ENCODE measurements at regions not wholly inside any gene's neighbourhood (a gene's known extent, or its start where the extent isn't known, plus 50 kb on each side); places are given as distances from the start of the nearest gene placed in this dataset.

DNA sequence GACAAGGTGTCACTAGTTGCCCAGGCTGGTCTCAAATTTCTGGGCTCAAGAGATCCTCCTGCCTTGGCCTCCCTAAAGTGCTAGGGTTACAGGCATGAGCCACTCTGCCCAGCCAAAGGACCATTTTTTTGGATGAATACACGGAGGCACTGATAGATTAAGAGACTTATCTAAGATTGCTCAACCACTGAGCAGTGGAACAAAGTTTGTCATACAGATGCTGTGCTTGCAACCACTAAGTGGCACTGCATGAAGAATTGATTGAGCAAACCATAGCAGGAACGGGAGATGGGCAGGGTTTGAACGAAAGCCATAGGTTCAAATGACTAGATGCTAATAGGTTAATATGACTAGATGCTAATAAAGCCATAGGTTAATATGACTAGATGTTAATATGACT, 61.1 kb downstream of the EBLN1 start:
- WGBS (ENCODE audit: insufficient coverage, low coverage, missing lambda C conversion rate): 6% methylated on average over 3 of the region's 3 CpGs
- CTCF ChIA-PET (ENCODE audit: low intra/inter-chr PET ratio): interaction anchor here (0.7 kb wide), 1 partner anchor 265 kb away, joined by 3 read pairs; no protein-coding TSS in a partner anchor
- BruUV-seq (replicated peaks): no TSS peak
- intact Hi-C loops (cut with micrococcal nuclease) (no loop called here), in situ Hi-C loops (cut with MboI) (no loop called here)
- no peak overlapping the region for H2AFZ ChIP-seq (ENCODE audit: low read depth, low read length)
- no peak overlapping the region for H3K4me3 ChIP-seq
- peaks cover 5 to 20% of the 10 kb centered on the region in 2 experiments; a peak in 3 of 5 replicates for H3K4me1 ChIP-seq (replicated peaks in 1 of 2; ENCODE audit: control insufficient read depth in 2 of 2, insufficient read depth in 2 of 2, low read length in 2 of 2)
- H3K27ac ChIP-seq (ENCODE audit: extremely low read depth, low read depth, low read length): no peak overlapping the region
- no peak for FAIRE-seq
- H3K9me3 ChIP-seq (replicated peaks; ENCODE audit: control insufficient read depth, insufficient read depth, low read depth, low read length): no peaks in the 10 kb centered on the region; the same call in 1 of the 2 replicates
- TF ChIP-seq, protein P1, sequence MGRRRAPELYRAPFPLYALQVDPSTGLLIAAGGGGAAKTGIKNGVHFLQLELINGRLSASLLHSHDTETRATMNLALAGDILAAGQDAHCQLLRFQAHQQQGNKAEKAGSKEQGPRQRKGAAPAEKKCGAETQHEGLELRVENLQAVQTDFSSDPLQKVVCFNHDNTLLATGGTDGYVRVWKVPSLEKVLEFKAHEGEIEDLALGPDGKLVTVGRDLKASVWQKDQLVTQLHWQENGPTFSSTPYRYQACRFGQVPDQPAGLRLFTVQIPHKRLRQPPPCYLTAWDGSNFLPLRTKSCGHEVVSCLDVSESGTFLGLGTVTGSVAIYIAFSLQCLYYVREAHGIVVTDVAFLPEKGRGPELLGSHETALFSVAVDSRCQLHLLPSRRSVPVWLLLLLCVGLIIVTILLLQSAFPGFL (CRISPR knock-in tag; IDR thresholded peaks at IDR 0.05): no peak
- TF ChIP-seq CEBPB (tag; IDR thresholded peaks at IDR 0.05) (peak; percentile 75), CEBPG (CRISPR knock-in tag; IDR thresholded peaks at IDR 0.05) (no peak), CEBPG (tag; conservative IDR thresholded peaks at IDR 0.05 in 1 of 2, IDR thresholded peaks at IDR 0.05 in 1 of 2) (peak; percentile 38 to 64; a peak in 3 of 4 replicates), ZKSCAN3 (CRISPR knock-in tag; IDR thresholded peaks at IDR 0.05) (no peak), ZNF23 (CRISPR knock-in tag; IDR thresholded peaks at IDR 0.05) (no peak), CC2D1A (IDR thresholded peaks at IDR 0.05) (no peak), SNIP1 (IDR thresholded peaks at IDR 0.05; ENCODE audit: low read depth) (no peak), NR2C1 (IDR thresholded peaks at IDR 0.05) (no peak), NR2C1 (tag; IDR thresholded peaks at IDR 0.05) (no peak), ZNF764 (CRISPR knock-in tag; IDR thresholded peaks at IDR 0.05; ENCODE audit: low read depth) (no peak)
- TF ChIP-seq, protein P2, sequence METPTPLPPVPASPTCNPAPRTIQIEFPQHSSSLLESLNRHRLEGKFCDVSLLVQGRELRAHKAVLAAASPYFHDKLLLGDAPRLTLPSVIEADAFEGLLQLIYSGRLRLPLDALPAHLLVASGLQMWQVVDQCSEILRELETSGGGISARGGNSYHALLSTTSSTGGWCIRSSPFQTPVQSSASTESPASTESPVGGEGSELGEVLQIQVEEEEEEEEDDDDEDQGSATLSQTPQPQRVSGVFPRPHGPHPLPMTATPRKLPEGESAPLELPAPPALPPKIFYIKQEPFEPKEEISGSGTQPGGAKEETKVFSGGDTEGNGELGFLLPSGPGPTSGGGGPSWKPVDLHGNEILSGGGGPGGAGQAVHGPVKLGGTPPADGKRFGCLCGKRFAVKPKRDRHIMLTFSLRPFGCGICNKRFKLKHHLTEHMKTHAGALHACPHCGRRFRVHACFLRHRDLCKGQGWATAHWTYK (CRISPR knock-in tag; IDR thresholded peaks at IDR 0.05): no peak
- TF ChIP-seq, protein P3, sequence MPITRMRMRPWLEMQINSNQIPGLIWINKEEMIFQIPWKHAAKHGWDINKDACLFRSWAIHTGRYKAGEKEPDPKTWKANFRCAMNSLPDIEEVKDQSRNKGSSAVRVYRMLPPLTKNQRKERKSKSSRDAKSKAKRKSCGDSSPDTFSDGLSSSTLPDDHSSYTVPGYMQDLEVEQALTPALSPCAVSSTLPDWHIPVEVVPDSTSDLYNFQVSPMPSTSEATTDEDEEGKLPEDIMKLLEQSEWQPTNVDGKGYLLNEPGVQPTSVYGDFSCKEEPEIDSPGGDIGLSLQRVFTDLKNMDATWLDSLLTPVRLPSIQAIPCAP (CRISPR knock-in tag; IDR thresholded peaks at IDR 0.05; ENCODE audit: borderline replicate concordance): no peak
- TF ChIP-seq, protein P4, sequence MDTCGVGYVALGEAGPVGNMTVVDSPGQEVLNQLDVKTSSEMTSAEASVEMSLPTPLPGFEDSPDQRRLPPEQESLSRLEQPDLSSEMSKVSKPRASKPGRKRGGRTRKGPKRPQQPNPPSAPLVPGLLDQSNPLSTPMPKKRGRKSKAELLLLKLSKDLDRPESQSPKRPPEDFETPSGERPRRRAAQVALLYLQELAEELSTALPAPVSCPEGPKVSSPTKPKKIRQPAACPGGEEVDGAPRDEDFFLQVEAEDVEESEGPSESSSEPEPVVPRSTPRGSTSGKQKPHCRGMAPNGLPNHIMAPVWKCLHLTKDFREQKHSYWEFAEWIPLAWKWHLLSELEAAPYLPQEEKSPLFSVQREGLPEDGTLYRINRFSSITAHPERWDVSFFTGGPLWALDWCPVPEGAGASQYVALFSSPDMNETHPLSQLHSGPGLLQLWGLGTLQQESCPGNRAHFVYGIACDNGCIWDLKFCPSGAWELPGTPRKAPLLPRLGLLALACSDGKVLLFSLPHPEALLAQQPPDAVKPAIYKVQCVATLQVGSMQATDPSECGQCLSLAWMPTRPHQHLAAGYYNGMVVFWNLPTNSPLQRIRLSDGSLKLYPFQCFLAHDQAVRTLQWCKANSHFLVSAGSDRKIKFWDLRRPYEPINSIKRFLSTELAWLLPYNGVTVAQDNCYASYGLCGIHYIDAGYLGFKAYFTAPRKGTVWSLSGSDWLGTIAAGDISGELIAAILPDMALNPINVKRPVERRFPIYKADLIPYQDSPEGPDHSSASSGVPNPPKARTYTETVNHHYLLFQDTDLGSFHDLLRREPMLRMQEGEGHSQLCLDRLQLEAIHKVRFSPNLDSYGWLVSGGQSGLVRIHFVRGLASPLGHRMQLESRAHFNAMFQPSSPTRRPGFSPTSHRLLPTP (IDR thresholded peaks at IDR 0.05; ENCODE audit: borderline replicate concordance, extremely low read depth, insufficient read length): no peak
- TF ChIP-seq, protein P5, sequence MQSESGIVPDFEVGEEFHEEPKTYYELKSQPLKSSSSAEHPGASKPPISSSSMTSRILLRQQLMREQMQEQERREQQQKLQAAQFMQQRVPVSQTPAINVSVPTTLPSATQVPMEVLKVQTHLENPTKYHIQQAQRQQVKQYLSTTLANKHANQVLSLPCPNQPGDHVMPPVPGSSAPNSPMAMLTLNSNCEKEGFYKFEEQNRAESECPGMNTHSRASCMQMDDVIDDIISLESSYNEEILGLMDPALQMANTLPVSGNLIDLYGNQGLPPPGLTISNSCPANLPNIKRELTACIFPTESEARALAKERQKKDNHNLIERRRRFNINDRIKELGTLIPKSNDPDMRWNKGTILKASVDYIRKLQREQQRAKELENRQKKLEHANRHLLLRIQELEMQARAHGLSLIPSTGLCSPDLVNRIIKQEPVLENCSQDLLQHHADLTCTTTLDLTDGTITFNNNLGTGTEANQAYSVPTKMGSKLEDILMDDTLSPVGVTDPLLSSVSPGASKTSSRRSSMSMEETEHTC (IDR thresholded peaks at IDR 0.05): no peak
- no peaks in the 10 kb centered on the region for H3K9me1 ChIP-seq (ENCODE audit: control insufficient read depth, insufficient read depth, low read length)
- DNase-seq (ENCODE audit: extremely low read depth in 1 of 4, low spot score in 3 of 4): no peak
- no peaks in the 10 kb centered on the region for H4K20me1 ChIP-seq (replicated peaks; ENCODE audit: control insufficient read depth, insufficient read depth, low read length)
- ATAC-seq: no peak
- POLR2A ChIA-PET: no interaction called here
- no peak overlapping the region for H3K4me2 ChIP-seq (ENCODE audit: insufficient read depth, low read length)
- H3K9ac ChIP-seq (ENCODE audit: insufficient read depth in 1 of 2, low read depth in 2 of 2, low read length in 2 of 2): no peak overlapping the region
- no peaks in the 10 kb centered on the region for H3K79me2 ChIP-seq (ENCODE audit: control insufficient read depth, insufficient read depth, low read length)
- H3K36me3 ChIP-seq (ENCODE audit: control insufficient read depth, insufficient read depth, low read length): no peaks in the 10 kb centered on the region
- H3K27me3 ChIP-seq (ENCODE audit: control insufficient read depth in 2 of 2, insufficient read depth in 2 of 2, low read length in 2 of 2): no peaks in the 10 kb centered on the region
